ENCODE measurements at regions not wholly inside any gene's neighbourhood (a gene's known extent, or its start where the extent isn't known, plus 50 kb on each side); places are given as distances from the start of the nearest gene placed in this dataset.

DNA sequence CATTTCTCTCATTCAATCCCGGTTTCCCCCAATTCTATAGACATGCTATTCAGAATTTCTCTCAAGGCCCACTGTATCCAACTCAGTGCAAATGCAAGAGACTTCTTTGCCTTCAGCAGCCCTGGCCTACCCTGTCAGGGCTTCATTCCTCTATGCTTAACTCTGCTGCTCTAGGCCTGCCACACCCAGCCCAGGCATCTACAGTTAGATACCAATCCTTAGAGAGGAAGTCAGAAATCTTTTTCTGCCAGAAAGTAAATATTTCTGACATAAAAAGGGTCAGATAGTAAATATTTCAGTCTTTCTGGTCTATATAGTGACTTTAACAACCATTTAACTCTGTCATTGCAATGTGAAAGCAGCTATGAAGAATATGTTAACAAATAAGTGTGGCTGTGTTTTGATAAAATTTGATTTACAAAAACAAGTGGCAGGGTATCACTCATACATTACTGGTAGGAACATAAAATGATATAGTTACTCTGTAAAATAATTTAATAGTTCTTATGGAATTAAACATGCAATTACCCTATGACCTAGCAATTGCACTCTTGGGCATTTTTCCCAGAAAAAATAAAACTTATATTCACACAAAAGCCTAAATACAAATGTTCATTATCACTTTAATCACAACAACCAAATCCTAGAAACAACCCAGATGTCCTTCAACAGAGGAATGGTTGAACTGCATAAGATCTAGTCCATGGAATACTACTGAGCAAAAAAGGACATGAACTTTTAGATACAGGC is 942.0 kb downstream of the SQOR start:
- Histone ChIP-seq H2BK15ac (ENCODE audit: low read length) (no peak overlapping the region), H4K8ac (ENCODE audit: extremely low read depth, insufficient read depth, low read length) (no peak overlapping the region), H3K14ac (ENCODE audit: insufficient read length) (no peak overlapping the region), H3K4ac (replicated peaks; ENCODE audit: insufficient read length, low read depth, low read length) (no peak overlapping the region), H3K27ac (ENCODE audit: low read depth, low read length) (no peak overlapping the region), H2AK5ac (ENCODE audit: low read depth, low read length) (no peak overlapping the region), H3K4me2 (ENCODE audit: insufficient read depth in 1 of 2, low read depth in 2 of 2, low read length in 2 of 2) (no peak overlapping the region), H3K23me2 (ENCODE audit: low read depth, low read length) (no peaks in the 10 kb centered on the region), H3K18ac (ENCODE audit: extremely low read depth, low read length) (no peak overlapping the region), H2BK12ac (ENCODE audit: low read depth, low read length) (no peak overlapping the region), H3K79me2 (ENCODE audit: control insufficient read depth in 1 of 2, insufficient read depth in 2 of 2, low read length in 2 of 2) (no peaks in the 10 kb centered on the region), H2BK20ac (ENCODE audit: low read length) (no peak overlapping the region), H4K5ac (ENCODE audit: insufficient read length, low read depth, low read length) (no peak overlapping the region), H2BK5ac (ENCODE audit: low read depth, low read length) (no peak overlapping the region), H3K23ac (ENCODE audit: insufficient read length) (no peak overlapping the region), H3K36me3 (ENCODE audit: control insufficient read depth in 2 of 4, insufficient read depth in 4 of 4, low read length in 3 of 4) (no peaks in the 10 kb centered on the region), H3K79me1 (ENCODE audit: low read depth, low read length) (no peaks in the 10 kb centered on the region), H3K9me3 (ENCODE audit: insufficient read depth in 2 of 2, low read depth in 1 of 2, low read length in 1 of 2) (no peaks in the 10 kb centered on the region), H3K56ac (replicated peaks; ENCODE audit: insufficient read length, low read depth, low read length) (no peak overlapping the region), H3K9ac (replicated peaks in 1 of 4; ENCODE audit: extremely low read depth in 1 of 4, low read depth in 3 of 4, low read length in 3 of 4) (no peak overlapping the region), H2BK120ac (replicated peaks; ENCODE audit: low read depth, low read length) (no peak overlapping the region), H3K27me3 (replicated peaks in 1 of 4; ENCODE audit: control insufficient read depth in 3 of 4, extremely low read depth in 1 of 4, insufficient read depth in 3 of 4, low read length in 3 of 4) (no peaks in the 10 kb centered on the region), H4K91ac (replicated peaks; ENCODE audit: insufficient read length, low read length) (no peak overlapping the region), H3K4me1 (replicated peaks in 1 of 4; ENCODE audit: control insufficient read depth in 3 of 4, insufficient read depth in 4 of 4, low read length in 3 of 4) (peaks cover 0 to 3% (median 0%) of the 10 kb centered on the region in 4 experiments; a peak in 2 of 7 replicates), H3K4me3 (ENCODE audit: extremely low read depth in 1 of 4, insufficient read depth in 2 of 4, low read depth in 3 of 4, low read length in 4 of 4) (no peak overlapping the region), H4K20me1 (replicated peaks in 1 of 2; ENCODE audit: control insufficient read depth in 1 of 2, insufficient read depth in 2 of 2, low read length in 2 of 2) (no peaks in the 10 kb centered on the region), H2AFZ (ENCODE audit: low read length) (no peak overlapping the region)
- 95% methylated on average over 1 of the region's 1 CpG; no CpG with 5 or more reads in 1 of the 2 experiments for WGBS, 2 experiments (ENCODE audit: extremely low coverage in 1 of 2, insufficient coverage in 1 of 2, insufficient read length in 1 of 2, insufficient replicate concordance in 2 of 2, low coverage in 1 of 2, low lambda C conversion rate in 2 of 2, missing lambda C conversion rate in 1 of 2)
- DNase-seq (ENCODE audit: low read depth in 1 of 2, low spot score in 2 of 2) (no peak), FAIRE-seq (no peak)
- POLR2A ChIA-PET (ENCODE audit: partially characterized antibody), result no interaction called here
- CTCF ChIA-PET (ENCODE audit: partially characterized antibody), result no interaction called here
- TF ChIP-seq TBP (IDR thresholded peaks at IDR 0.05; ENCODE audit: low read depth, low read length) (no peak), POU5F1 (IDR thresholded peaks at IDR 0.05; ENCODE audit: low read depth, low read length) (no peak), EZH2 (IDR thresholded peaks at IDR 0.05; ENCODE audit: low read depth, low read length, severe bottlenecking) (no peak), SAP30 (IDR thresholded peaks at IDR 0.05; ENCODE audit: insufficient read depth, insufficient replicate concordance, low read length) (no peak), BACH1 (IDR thresholded peaks at IDR 0.05; ENCODE audit: low read length) (no peak), SP4 (IDR thresholded peaks at IDR 0.05; ENCODE audit: low read length) (no peak), CEBPB (IDR thresholded peaks at IDR 0.05; ENCODE audit: low read depth, low read length) (no peak), NANOG (IDR thresholded peaks at IDR 0.05; ENCODE audit: insufficient read depth, low read depth, low read length, poor library complexity, severe bottlenecking) (no peak)
- TF ChIP-seq, protein P1, sequence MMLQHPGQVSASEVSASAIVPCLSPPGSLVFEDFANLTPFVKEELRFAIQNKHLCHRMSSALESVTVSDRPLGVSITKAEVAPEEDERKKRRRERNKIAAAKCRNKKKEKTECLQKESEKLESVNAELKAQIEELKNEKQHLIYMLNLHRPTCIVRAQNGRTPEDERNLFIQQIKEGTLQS (IDR thresholded peaks at IDR 0.05; ENCODE audit: insufficient read depth, low read depth, low read length), result no peak
- TF ChIP-seq, protein P2, sequence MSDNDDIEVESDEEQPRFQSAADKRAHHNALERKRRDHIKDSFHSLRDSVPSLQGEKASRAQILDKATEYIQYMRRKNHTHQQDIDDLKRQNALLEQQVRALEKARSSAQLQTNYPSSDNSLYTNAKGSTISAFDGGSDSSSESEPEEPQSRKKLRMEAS (IDR thresholded peaks at IDR 0.05), result no peak

All from H1 (cell line).